ENCODE measurements at regions not wholly inside any gene's neighbourhood (a gene's known extent, or its start where the extent isn't known, plus 50 kb on each side); places are given as distances from the start of the nearest gene placed in this dataset.

DNA sequence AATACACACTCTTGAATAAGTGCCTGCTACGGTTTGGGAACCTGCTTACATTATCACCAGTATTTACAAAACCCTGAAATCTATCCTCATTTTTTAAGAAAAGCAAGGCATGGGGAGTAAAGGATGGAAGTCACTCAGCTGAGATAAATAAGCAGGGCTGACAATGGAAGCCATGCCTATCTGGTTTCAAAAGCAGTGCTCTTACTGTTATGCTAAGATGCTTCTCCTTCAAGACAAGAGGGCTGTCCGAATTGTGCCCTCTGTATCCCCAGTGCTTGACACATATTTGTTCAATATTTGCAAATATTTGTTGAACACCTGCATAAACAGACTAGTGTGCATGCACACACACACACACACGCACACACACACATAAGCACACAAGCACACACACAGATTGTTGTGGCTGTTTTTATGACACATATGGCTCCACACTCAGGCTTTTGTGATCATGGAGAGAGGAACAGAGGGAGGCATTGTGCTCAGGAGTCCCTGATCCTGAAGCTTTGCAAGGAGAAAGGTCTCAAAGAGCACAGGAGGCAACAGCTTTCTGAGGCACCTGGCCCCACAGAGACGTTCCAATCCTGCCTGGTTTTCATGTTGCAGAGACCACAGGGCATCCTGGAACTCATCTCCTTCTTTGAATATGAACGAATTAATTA is 401.6 kb upstream of the CDH11 start:
- H3K9me3 Mint-ChIP-seq: peaks cover 9% of the 10 kb centered on the region
- no peak overlapping the region for H3K27ac Mint-ChIP-seq
- H3K4me3 Mint-ChIP-seq: no peak overlapping the region
- no peak for DNase-seq
- H3K36me3 Mint-ChIP-seq (ENCODE audit: low read depth): peaks cover 10% of the 10 kb centered on the region
- TF ChIP-seq, protein P1, sequence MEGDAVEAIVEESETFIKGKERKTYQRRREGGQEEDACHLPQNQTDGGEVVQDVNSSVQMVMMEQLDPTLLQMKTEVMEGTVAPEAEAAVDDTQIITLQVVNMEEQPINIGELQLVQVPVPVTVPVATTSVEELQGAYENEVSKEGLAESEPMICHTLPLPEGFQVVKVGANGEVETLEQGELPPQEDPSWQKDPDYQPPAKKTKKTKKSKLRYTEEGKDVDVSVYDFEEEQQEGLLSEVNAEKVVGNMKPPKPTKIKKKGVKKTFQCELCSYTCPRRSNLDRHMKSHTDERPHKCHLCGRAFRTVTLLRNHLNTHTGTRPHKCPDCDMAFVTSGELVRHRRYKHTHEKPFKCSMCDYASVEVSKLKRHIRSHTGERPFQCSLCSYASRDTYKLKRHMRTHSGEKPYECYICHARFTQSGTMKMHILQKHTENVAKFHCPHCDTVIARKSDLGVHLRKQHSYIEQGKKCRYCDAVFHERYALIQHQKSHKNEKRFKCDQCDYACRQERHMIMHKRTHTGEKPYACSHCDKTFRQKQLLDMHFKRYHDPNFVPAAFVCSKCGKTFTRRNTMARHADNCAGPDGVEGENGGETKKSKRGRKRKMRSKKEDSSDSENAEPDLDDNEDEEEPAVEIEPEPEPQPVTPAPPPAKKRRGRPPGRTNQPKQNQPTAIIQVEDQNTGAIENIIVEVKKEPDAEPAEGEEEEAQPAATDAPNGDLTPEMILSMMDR (IDR thresholded peaks at IDR 0.05): no peak
- peaks cover 3% of the 10 kb centered on the region for H3K27me3 Mint-ChIP-seq (ENCODE audit: insufficient read depth)
- H3K4me1 Mint-ChIP-seq (ENCODE audit: low read depth): peaks cover 10% of the 10 kb centered on the region

DNA sequence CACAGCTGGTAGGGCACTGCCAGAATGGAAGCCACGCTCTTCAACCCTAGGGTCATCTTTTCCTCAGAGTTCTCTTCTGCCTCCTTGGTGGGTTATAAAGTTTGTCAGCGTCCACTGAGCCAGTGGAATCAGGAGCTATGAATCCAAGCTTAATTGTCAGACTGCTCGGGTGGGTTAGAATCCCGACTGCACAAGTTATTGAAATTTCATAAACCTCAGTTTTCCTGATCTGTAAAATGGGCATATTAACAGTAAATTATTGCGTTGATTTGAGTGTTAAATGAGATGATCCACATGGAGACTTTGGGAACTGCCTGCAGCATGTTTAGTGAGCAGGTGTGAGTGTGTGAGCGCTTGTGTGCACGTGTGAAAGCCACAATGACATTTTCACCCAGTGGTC is 400.5 kb upstream of the CDH11 start:
- peaks cover 3% of the 10 kb centered on the region for H3K27me3 Mint-ChIP-seq (ENCODE audit: insufficient read depth)
- H3K27ac Mint-ChIP-seq: no peak overlapping the region
- no peak overlapping the region for H3K4me3 Mint-ChIP-seq
- peaks cover 6% of the 10 kb centered on the region for H3K36me3 Mint-ChIP-seq (ENCODE audit: low read depth)
- H3K9me3 Mint-ChIP-seq: peaks cover 5% of the 10 kb centered on the region
- peaks cover 10% of the 10 kb centered on the region for H3K4me1 Mint-ChIP-seq (ENCODE audit: low read depth)
- TF ChIP-seq, protein P1 (IDR thresholded peaks at IDR 0.05): no peak
- DNase-seq: no peak

DNA sequence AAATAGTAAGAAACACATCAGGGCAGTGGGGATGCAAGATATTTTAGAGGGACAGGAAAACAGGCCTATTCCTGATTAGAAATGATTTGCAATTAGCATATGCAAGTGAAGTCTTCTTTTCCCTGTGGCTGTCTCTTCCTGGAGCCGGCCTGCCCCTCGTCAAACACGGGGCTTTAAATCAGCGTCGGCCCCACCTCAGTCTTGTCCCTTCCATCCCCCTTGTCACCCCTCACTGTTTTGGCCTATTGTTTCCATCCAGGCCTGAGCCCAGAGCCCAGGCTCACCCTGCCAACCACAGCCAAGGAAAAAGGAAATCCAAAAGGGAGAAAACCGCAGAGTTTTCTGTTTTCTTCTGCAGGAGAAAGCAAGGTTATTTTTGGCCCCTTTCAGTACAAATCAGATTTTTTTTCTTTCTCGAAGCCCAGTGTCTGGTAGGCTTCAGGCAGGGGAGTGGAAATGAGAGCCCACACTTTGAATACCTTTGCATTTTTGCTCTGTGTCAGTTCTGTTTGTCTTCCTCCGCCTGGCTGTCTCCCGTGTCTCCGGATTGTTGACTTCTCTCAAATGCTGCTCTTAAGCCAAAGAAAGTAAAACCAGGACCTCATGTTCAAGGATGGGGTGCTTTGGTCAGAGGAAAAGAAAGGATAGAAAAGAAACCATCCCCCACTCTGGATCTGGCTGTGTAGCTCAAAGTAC is 399.9 kb upstream of the CDH11 start:
- Mint-ChIP-seq H3K27ac (no peak overlapping the region), H3K4me3 (no peak overlapping the region), H3K9me3 (peaks cover under 1% of the 10 kb centered on the region), H3K36me3 (ENCODE audit: low read depth) (peaks cover 2% of the 10 kb centered on the region; the same call in 1 of the 2 replicates), H3K4me1 (ENCODE audit: low read depth) (peaks cover 10% of the 10 kb centered on the region), H3K27me3 (ENCODE audit: insufficient read depth) (peaks cover 3% of the 10 kb centered on the region)
- no peak for DNase-seq
- TF ChIP-seq, protein P1 (IDR thresholded peaks at IDR 0.05): no peak

DNA sequence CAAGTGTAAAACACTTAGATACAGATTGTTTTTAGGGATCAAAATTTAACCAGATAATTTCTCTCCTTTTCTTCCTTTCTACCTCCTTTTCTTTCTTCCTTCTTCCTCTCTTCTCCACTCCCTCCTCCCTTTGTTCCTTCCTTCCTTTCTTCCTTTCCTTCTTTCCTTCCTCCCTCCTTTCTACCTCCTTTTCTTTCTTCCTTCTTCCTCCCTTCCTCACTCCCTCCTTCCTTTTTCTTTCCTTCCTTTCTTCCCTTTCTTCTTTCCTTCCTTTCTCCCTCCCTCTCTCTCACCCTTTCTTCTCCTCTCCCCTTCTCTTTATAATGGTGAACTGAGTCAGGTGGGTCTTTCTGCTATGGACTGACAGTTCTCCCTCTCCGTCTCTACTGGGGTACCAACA is 397.5 kb upstream of the CDH11 start:
- no peak overlapping the region for H3K27ac Mint-ChIP-seq
- no peaks in the 10 kb centered on the region for H3K36me3 Mint-ChIP-seq (ENCODE audit: low read depth)
- TF ChIP-seq, protein P1 (IDR thresholded peaks at IDR 0.05): no peak

DNA sequence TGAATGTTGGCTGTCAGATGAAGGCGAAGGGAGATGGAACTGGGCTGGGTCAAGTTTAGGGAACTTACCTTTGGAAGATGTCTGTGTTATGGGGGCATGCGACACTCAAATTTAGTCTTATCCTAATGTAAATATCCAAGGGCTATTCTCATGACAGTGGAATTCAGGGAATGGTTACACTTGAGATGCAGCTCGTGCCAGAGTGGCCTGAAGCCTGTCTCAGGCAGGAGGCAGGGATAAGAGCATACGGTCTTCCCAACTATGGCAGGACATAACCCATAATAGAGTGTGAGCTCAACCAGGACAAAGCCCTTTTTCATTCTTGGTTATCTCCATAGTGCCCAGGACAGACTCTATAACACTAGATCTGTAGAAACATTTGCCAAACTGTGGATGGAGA is 393.3 kb upstream of the CDH11 start:
- H3K4me1 Mint-ChIP-seq (ENCODE audit: low read depth): peaks cover 10% of the 10 kb centered on the region; the same call in 1 of the 2 replicates
- H3K27me3 Mint-ChIP-seq (ENCODE audit: insufficient read depth): peaks cover 3% of the 10 kb centered on the region
- no peaks in the 10 kb centered on the region for H3K36me3 Mint-ChIP-seq (ENCODE audit: low read depth)
- H3K27ac Mint-ChIP-seq: no peak overlapping the region
- TF ChIP-seq, protein P1 (IDR thresholded peaks at IDR 0.05): no peak
- no peak overlapping the region for H3K4me3 Mint-ChIP-seq
- DNase-seq: no peak
- no peaks in the 10 kb centered on the region for H3K9me3 Mint-ChIP-seq

More for the DNA sequence above, 397.5 kb upstream of the CDH11 start:
- DNase-seq: no peak
- no peak overlapping the region for H3K4me3 Mint-ChIP-seq
- H3K9me3 Mint-ChIP-seq: no peaks in the 10 kb centered on the region
- peaks cover 5% of the 10 kb centered on the region; the same call in 1 of the 2 replicates for H3K27me3 Mint-ChIP-seq (ENCODE audit: insufficient read depth)
- peaks cover 10% of the 10 kb centered on the region; the same call in 1 of the 2 replicates for H3K4me1 Mint-ChIP-seq (ENCODE audit: low read depth)
